ENCODE measurements at regions not wholly inside any gene's neighbourhood (a gene's known extent, or its start where the extent isn't known, plus 50 kb on each side); places are given as distances from the start of the nearest gene placed in this dataset.

DNA sequence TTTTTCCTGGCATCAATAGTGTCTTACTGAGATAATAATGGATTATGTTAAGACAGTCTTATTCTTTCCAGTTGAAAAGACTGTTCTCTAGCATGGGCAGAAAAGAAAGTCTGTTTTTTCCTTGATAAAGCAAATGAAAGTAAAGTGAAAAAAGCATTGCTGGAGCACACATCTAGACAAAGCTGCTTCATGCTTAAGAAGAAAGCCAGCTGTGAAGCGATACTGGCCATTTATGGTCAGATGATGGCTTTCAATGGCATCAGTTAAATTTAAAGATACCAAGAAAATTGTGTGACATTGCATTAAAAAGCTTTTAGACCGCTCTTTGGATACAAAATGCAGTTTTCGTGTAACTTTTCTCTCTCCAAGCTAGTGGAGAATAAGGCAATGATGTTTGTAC, 242.1 kb upstream of the TRAM1L1 start:
- DNase-seq: no peak

DNA sequence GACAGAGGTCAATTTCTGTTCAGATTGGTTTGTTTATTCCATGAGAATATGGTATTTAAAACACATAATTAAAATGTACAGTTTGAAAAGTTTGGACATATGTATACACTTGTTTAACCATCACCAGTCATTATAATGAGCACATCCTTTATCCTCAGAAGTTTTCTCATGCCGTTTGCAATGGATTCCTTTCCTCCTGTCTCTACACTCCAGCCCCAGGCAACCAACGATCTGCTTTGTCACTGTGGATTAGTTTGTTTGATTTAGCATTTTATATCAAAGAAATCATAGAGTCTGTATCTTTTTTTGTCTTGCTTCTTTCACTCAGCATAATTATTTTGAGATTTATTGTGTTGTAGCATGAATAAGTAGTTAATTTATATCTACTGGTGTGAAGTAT, 243.0 kb upstream of the TRAM1L1 start:
- DNase-seq: no peak

DNA sequence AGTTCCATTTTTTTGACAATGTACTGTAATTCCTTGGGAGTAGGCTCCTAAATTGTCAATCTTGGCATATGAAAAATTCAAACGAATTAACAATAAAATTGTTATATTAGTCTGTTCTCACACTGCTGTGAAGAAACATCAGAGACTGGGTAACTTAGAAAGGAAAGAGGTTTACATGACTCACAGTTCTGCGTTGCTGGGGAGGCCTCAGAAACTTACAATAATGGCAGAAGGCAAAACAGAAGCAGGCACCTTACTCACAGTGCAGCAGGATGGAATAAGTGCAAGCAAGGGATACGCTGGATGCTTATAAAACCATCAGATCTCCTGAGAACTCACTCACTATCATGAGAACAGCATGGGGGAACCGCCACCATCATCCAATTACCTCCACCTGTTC, 246.4 kb upstream of the TRAM1L1 start:
- no peak for DNase-seq

DNA sequence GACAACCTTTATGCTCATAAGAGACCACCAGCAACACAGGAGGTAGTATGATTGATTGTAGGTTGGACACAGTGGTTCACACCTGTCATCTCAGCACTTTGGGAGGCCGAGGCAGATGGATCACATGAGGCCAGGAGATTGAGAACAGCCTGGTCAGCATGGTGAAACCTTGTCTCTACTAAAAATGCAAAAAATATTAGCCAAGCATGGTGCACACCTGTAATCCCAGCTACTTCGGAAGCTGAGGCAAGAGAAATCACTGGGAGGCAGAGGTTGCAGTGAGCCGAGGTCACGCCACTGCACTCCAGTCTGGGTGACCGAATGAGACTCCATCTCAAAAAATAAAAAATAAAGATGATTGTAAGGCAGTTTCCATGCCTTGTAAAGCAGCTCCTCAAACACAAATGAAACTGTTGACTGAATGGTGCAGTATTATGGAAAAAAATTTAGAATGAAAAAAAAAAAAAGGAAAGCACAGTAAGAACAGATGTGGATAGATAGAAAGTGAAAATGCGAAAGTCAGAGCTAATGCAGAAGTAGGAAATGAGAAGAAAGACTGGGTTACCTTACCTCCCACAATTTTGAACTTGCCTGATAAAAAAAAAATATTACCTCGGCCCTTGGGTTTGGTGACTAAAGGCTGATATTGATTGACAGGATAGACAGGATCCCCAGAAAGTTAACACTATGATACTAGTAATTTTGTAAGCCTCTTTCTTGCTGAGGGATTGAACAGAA, 249.2 kb upstream of the TRAM1L1 start:
- no peak for DNase-seq

DNA sequence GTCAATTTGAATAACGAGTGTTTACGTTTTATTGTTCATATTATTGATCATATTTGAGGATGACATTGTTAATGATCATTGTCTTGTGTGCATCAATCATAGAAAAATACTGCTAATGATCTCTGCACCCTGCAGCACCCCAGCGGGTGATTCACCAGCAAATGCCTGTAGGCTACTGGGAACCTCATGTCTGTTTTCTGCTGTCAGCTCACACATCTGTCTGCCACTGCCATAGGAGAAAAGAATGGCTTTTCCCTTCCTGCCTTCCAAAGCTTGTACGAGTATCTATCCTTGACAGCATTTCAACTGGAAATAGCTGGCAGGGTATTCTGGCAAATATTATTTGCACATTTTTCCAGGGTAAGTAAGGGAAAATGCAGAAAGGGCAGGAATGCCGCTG, 272.1 kb upstream of the TRAM1L1 start:
- no peak for DNase-seq

DNA sequence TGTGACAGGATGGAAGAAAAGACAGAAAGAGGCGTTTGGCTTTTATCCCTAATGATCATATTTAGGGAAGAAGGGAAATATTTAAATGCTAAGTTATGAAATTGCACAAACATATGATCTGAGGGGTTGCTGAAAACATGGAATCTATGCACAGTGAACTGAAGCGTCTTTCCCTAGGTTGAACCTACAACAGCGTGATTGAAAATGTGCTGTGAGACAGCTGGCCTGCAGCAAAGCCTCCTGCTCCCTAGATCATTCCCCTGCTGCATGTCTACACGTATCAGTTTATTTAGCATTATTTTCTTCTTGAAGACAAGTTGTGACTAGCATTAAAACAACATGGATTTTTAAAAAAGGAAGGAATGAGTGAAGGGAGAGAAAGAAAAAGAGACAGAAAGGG, 272.5 kb upstream of the TRAM1L1 start:
- no peak for DNase-seq

DNA sequence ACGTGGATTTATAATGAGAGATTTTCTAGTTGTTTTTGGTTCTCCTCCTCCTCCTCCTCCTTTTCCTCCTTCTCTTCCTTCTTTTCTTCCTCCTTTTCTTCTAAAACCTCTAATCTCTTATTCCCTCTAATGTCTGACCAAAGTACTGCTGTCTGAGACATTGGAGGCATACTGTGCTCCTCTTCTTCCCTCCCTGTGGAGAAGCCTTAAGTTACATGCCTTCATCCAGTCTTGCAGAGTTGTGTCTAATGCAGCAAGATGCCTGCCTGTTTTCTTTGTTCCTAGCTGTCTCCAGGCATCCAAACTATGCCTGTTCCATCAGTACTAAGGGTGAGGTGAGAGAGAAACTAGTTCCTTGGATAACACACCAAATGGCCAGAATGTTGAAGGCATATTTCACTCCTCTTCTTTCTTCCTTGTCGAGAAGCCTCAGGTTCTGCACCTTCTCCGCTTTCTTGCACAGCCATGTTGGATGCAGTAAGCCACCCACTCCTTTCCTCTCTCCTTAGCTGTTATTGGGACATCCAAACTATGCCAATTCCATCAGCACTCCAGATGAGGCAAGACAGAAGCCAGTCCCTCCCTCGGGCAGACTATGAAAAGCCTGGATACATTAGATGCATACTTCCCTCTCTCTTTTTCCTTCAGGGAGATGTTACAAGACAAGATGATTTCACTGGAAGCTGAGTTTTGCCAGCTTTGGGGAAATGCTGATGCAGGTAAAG, 285.7 kb upstream of the TRAM1L1 start:
- DNase-seq: no peak

DNA sequence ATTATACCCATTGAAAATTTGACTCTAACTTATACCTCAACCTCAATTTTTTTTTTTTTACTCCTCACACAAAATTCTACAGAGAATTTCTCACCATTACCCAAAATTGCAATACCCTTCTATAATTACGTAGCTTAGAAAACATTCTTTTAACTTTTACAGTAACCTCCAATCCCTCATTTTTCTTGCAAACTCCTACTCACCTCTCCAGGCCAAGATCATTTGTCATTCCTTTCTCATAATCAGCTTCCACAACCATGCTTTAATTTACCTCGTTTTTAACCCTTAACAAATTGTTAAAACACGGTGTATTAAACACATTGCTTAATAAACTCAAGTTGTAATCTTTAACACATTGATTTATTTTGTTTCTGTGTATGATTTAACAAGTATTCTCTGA, 289.7 kb upstream of the TRAM1L1 start:
- no peak for DNase-seq

DNA sequence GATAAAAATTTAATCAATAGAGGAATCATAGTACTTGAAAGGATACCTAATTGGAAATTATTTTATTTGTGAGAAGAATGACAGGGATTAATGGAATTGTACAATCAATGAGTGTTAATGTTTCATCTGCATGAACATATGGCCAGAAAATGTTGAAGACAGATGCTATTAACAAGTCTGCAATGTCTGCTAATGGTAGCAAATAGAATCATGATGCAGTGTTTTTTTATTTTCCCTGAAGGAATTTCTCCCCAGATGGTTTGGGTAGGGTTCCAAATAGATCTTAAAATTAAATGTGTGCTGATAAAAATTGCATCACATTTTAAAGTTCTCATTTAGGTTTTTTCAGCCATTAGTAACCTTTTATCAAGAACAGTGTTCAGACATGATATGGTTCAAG, 291.3 kb upstream of the TRAM1L1 start:
- DNase-seq: no peak

DNA sequence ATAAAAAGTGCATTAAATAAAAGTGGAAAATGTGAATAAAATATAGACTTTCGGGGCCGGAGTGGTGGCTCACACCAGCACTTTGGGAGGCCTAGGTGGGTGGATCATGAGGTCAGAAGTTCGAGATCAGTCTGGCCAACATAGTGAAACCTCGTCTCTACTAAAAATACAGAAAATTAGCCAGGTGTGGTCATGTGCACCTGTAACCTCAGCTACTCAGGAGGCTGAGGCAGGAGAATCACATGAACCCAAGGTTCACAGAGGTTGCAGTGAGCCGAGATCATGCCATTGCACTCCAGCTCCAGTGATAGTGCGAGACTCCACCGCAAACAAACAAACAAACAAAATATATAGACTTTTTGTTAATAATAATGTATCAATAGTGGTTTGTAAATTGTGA, 293.6 kb upstream of the TRAM1L1 start:
- DNase-seq: no peak

DNA sequence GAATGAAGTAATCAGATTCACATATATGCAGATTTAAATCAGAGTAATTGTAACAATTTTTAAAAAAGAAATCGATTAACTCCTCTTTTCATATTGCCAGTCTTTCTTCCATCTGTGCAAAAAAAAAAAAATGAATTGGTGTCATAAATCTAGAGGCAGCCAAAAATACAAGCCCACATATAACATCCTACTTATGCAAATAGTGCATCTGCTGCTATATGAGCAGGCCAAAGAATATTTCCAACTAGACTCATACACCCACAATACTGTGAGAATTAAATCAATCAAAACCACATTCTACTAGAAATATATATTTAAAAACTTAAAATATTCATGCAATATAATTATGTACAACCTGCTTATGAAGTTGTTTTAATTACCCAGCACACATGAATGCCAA, 298.1 kb upstream of the TRAM1L1 start:
- no peak for DNase-seq

DNA sequence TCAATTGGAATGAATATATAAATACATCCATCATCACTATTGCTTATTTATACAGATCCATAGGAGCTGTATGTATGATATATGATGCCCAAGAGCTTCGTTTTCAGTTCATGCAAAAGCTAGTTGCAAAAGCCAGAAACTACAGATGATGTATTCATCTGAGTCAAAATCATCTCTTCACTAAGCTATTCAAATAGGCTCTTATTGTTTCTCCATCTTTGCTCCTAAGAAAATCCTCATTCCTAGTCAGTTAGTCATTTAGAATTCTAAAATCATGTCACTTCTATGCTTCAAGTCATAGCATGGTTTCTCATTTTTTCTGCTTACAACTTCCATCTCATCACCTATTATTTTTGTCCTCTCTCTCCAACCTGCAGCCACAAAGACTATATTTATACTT, 300.1 kb upstream of the TRAM1L1 start:
- DNase-seq: no peak

DNA sequence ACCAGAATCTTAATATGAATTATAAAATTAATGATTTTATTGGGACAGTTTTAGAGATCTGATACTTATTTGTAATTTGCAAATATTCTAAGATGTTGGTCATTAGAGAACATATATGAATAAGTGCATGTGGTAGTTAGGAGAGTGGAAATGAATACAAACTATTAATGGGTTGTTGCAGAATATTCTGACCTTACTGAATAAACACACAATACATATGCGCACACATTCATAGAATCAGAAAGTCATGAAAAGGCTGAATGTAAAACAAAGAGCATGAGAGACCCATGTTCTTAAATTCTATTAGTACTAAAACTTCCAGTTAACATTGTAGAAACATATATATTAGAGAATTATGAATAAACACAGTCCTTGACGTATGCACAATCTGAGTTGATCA, 301.7 kb upstream of the TRAM1L1 start:
- DNase-seq: no peak

DNA sequence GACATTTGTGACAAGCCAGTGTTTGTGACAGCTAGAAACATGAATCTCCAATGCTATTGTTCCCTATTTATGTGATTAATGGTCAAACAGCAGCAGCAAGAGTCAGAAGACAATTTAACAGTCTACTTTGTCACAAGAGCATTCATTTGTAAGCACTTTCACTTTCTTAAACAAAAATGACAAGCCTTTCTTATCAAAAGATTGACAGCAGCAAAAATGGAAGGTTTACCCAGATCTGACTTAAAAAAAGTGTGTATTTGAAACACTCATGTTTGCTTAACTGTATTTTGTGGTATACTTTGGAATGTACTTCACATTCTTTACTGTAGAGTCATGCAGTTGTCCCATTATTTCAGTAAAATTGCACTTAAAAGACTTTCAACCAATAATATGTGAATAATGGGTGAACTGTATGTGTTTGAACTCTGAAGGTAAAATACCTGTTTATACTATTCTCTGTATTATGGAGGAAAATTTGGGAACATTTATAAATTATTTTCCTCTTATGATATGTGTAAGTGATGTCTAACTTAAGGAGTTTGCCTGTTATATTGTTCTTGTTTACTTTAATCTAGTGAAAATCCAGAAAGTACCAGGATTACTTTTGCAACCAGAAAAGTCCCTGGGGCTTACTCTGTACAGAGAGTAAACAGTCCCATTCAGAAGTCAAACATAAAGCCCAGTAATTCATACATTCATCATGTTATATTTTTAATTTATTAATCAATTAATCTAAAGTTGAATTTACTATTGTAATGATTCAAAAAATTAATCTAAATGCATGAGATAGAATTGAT, 314.9 kb upstream of the TRAM1L1 start:
- DNase-seq: no peak

DNA sequence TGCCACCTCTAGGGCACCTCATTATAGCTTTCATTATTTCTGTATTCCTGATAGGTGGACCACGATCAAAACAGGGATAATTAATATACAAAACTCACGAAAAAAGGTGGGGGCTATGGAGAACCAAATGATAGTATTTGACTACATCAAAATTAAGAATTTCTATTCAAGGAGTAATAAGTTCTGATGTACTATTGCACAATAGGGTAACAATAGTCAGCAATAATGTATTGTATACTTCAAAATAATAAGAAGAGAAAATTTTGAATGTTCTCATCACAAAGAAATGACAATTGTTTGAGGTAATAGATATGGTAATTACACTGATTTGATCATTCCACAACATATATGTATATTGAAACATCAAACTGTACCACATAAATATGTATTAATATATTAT, 327.3 kb upstream of the TRAM1L1 start:
- DNase-seq: no peak

DNA sequence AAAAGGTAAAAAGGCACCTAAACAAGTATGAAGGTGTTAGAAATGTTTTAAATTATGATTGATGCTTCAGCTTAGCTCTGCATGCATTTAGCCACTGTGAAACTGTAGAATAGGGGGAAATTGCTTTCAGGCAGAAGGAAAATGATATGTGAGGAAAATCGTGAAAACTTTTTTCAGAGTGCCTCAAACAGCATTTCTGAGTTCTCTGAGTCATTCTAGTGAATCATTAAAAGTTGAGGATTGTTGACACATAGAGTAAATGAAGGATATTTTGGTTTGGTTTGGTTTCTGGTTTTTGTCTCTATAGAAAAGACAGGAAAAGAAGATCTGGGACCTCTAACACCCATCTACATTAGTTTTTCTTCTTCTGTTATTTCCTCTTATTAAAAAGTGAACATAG, 332.5 kb upstream of the TRAM1L1 start:
- DNase-seq: no peak

DNA sequence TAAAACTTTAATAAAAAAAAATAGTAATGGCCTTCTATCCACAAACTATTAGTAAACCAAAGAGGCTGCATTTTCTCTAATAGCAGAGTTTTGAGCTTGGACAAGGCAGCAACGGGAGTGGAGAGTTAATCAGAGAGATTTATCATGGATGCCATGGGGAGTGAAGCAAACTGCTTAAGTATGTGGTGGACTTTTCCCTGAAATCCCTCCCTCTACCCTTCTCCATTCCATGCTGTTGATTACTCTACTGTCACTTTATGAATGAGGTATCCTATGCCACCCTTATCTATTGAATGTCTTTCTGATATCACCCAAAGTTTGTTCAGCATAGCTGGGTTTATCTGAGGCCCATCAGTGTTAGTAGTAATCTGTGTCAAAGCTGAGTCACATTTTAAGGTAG, 335.6 kb upstream of the TRAM1L1 start:
- DNase-seq: no peak

DNA sequence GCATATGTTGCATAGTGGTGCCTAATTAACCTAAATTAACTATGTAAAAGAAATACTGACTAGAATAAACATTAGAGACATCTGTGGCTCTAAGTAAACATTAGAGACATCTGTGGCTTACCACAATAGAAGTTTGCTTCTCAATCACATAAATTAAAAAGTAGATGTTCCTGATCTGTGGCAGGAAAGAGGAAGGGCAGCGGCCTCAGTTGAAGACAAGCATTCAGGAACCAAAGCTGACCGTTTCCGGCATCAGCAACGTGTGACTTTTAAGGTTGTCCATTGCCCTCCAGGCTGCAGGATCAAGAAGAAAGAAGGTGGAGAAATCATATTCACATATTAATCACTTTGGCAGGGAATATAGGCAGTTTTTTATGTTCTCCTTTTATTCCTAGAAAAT, 336.3 kb upstream of the TRAM1L1 start:
- DNase-seq: no peak

DNA sequence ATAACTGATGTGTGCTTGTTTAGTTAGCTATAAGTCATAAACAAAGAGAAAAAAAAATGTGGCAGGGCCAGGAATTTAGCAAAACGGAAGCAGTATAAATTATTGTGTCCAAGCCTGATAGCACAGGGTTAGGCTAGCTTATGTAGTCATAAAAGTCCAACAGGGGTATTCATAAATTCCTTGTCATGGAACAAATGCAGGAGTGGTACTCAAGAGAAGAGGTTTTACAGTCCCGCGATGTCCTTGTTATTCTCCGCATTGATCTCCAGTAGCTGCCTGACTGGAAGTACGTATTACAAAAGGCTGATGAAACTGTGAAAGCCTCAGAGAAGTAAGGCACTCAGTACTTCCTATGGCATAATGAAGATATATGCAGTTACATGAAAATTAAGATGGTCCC, 336.9 kb upstream of the TRAM1L1 start:
- no peak for DNase-seq

DNA sequence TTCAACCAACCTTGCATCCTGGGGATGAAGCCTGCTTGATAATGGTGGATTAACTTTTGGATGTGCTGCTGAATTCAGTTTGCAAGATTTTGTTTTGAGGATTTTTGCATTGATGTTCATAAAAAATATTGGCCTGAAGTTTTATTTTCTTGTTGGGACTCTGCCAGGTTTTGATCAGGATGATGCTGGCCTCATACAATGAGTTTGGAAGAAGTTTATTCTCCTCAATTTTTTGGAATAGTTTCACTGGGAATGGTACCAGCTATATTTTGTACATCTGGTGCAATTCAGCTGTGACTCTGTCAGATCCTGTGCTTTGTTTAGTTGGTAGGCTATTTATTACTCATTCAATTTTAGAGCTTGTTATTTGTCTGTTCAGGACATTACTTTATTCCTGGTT, 340.3 kb upstream of the TRAM1L1 start:
- DNase-seq: no peak

DNA sequence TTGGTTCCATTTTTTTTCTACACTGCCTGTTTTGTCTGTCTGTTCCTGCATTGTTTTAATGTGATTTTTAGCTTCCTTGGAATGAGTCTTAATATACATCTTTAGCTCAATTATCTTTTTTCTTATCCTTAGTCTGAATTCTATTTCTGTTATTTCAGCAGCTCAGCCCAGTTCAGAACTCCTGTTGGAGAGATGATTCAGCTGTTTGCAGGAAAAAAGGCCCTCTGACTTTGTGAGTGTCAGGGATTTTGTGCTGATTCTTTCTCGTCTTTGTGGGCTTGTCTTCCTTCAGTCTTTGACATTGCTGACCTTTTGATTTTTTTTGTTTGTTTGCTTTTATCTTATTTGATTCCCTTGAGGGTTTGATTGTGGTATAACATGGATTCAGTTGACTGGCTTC, 343.2 kb upstream of the TRAM1L1 start:
- no peak for DNase-seq

DNA sequence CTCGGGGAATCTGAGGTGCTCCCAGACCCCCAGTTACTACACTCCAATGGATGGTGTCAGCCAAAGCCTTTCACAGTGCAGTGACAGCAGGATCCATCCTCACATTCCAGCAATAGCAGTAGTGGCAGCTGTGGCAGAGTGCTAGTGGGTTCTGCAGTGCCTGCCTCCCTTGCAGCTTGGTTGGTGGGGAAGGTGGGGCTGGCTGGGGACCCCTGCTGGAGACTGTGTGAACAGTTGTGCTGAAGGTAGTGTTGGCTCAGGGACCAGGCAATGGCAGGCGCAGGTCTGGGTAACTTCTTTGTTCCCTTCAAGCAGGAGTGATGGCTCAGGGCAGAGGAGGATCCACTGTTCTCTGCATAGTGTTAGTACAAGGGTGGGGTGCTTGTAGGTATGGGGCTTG, 343.7 kb upstream of the TRAM1L1 start:
- DNase-seq: no peak

DNA sequence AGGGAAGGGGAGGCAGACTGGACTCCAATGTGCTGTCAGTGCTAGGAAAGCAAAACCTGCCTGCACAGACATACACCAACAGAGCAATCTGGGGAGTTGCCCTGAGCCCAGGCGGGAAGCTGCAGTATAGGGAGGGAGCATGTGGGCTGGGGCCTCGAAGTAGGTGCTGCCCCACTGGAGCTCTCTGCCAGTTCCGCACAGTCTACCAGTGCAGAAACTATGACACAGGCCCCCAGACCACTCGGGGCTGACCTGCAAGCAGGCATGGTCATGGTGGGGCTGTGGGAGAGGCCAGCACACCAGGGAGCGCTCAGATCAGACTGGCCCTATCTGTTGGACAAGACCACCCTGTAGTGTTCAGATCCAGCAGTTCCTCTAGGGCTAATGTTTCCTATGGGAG, 344.1 kb upstream of the TRAM1L1 start:
- DNase-seq: no peak

DNA sequence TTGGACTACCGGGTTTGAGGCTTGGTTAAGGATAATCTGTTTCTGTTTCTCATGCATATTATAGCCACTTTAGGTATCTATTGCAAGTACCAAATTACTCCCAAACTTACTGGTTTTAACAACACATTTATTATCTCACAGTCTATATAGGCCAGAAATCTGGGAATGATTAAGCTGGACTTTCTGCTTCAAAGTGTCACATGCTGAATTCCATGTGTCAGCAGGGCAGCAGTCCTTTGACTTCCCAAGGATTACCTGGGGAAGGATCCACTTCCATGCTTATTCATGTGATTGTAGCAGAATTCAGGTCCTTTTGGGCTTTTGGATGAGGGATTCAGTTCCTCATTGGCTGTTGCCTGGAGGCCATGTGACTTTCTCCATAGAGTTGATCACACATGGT, 349.0 kb upstream of the TRAM1L1 start:
- no peak for DNase-seq

All from activated T-cell treated with anti-CD3 and anti-CD28 coated beads, Interleukin-2, amount 50 U/mL, for 48 hours (primary cell).